ENCODE measurements at regions not wholly inside any gene's neighbourhood (a gene's known extent, or its start where the extent isn't known, plus 50 kb on each side); places are given as distances from the start of the nearest gene placed in this dataset.
"Not testable (repeated sequence)": the region's sequence is repeated elsewhere in the genome, so short reads cannot be mapped to it uniquely, and the experiment has no call there.

DNA sequence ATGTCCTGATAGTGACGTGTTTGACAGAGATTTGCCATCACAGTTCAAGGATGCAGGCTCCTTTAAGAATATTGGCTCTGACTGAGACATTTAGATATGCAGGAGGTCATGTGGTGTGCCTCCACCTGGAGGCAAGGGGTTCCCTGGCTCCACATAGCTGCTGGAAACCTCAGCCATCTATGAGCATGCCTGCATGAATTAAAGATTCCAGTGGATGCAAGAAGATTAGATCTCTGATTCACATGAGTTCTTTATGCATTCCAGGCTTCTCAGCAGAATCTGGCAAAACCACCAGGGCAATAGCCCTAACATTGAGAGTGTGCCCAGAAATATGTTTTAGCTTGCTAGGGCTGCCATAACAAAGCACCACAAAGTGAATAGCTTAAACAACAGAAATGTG lies 298.5 kb upstream of the AADAT start:
- Histone ChIP-seq H3K27me3 (ENCODE audit: control insufficient read depth in 2 of 2, insufficient read depth in 2 of 2, low read length in 2 of 2) (no peaks in the 10 kb centered on the region), H3K36me3 (ENCODE audit: control insufficient read depth in 2 of 2, insufficient read depth in 2 of 2, low read length in 2 of 2) (no peaks in the 10 kb centered on the region), H3K4me1 (ENCODE audit: control insufficient read depth in 2 of 2, insufficient read depth in 2 of 2, low read length in 2 of 2) (no peaks in the 10 kb centered on the region), H3K27ac (ENCODE audit: low read depth in 2 of 2, low read length in 2 of 2) (no peak overlapping the region), H3K9me3 (ENCODE audit: control insufficient read depth in 2 of 2, low read length in 2 of 2) (no peaks in the 10 kb centered on the region), H3K9ac (ENCODE audit: low read depth in 1 of 2, low read length in 2 of 2) (no peak overlapping the region), H3K4me3 (ENCODE audit: low read length in 2 of 2) (no peak overlapping the region)

DNA sequence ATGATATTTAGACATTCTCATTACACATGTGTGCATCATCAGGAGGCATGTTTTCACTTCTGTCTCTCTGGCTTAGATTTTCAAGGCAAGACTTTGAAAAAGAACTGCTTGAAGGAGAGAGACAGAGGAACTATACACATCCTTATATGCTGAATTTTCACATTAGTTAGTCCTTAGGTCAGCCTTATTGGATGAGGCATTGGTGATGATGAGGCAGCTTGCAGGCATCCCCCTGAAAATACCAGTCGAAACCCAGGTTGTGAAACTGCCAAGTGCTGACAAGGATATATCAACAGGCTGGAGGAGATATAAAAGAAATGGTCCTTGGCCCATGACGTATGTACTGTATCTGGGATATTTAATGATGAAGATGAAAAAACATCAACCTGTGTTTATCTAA lies 297.2 kb upstream of the AADAT start:
- Histone ChIP-seq H3K27ac (ENCODE audit: low read depth in 2 of 2, low read length in 2 of 2) (no peak overlapping the region), H3K4me3 (ENCODE audit: low read length in 2 of 2) (no peak overlapping the region)

GRCh38 chr4:170386511-170386910 lies 296.8 kb upstream of the AADAT start:
- Histone ChIP-seq H3K9ac (ENCODE audit: low read depth in 1 of 2, low read length in 2 of 2) (no peak overlapping the region), H3K27me3 (ENCODE audit: control insufficient read depth in 2 of 2, insufficient read depth in 2 of 2, low read length in 2 of 2) (no peaks in the 10 kb centered on the region), H3K36me3 (ENCODE audit: control insufficient read depth in 2 of 2, insufficient read depth in 2 of 2, low read length in 2 of 2) (no peaks in the 10 kb centered on the region), H3K27ac (ENCODE audit: low read depth in 2 of 2, low read length in 2 of 2) (no peak overlapping the region), H3K9me3 (ENCODE audit: control insufficient read depth in 2 of 2, low read length in 2 of 2) (no peaks in the 10 kb centered on the region), H3K4me1 (ENCODE audit: control insufficient read depth in 2 of 2, insufficient read depth in 2 of 2, low read length in 2 of 2) (no peaks in the 10 kb centered on the region), H3K4me3 (ENCODE audit: low read length in 2 of 2) (no peak overlapping the region)

More for the DNA sequence above, 297.2 kb upstream of the AADAT start:
- no peaks in the 10 kb centered on the region for H3K27me3 ChIP-seq (ENCODE audit: control insufficient read depth in 2 of 2, insufficient read depth in 2 of 2, low read length in 2 of 2)
- H3K4me1 ChIP-seq (ENCODE audit: control insufficient read depth in 2 of 2, insufficient read depth in 2 of 2, low read length in 2 of 2): no peaks in the 10 kb centered on the region
- no peak overlapping the region for H3K9ac ChIP-seq (ENCODE audit: low read depth in 1 of 2, low read length in 2 of 2)
- no peaks in the 10 kb centered on the region for H3K36me3 ChIP-seq (ENCODE audit: control insufficient read depth in 2 of 2, insufficient read depth in 2 of 2, low read length in 2 of 2)
- no peaks in the 10 kb centered on the region for H3K9me3 ChIP-seq (ENCODE audit: control insufficient read depth in 2 of 2, low read length in 2 of 2)

GRCh38 chr4:170374770-170375169 lies 285.0 kb upstream of the AADAT start:
- Histone ChIP-seq H3K27ac (ENCODE audit: low read depth in 2 of 2, low read length in 2 of 2) (no peak overlapping the region), H3K4me3 (ENCODE audit: low read length in 2 of 2) (no peak overlapping the region), H3K36me3 (ENCODE audit: control insufficient read depth in 2 of 2, insufficient read depth in 2 of 2, low read length in 2 of 2) (no peaks in the 10 kb centered on the region), H3K9ac (ENCODE audit: low read depth in 1 of 2, low read length in 2 of 2) (no peak overlapping the region), H3K4me1 (ENCODE audit: control insufficient read depth in 2 of 2, insufficient read depth in 2 of 2, low read length in 2 of 2) (no peaks in the 10 kb centered on the region), H3K9me3 (ENCODE audit: control insufficient read depth in 2 of 2, low read length in 2 of 2) (peaks cover 0 to 3% of the 10 kb centered on the region in 2 donors), H3K27me3 (ENCODE audit: control insufficient read depth in 2 of 2, insufficient read depth in 2 of 2, low read length in 2 of 2) (no peaks in the 10 kb centered on the region)

DNA sequence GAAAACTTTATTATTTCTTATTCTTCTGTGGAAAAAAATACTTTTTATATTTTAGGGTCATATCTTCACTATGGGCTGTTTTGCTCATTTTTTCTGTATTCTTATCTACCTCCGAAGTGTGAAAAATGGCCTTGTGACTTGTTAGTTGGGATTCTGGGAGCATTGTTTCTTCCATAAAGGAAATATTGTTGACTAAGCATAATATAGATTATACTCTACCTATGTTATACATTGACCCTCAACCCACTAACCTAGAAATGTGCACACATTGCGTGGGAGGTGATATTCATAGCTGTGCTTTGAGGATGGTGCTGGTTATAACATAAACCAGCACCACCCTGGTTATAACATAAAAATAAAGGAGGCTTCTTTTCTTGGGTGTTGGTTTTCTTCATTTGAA lies 259.2 kb upstream of the AADAT start:
- Histone ChIP-seq H3K27me3 (ENCODE audit: control insufficient read depth in 2 of 2, insufficient read depth in 2 of 2, low read length in 2 of 2) (no peaks in the 10 kb centered on the region), H3K36me3 (ENCODE audit: control insufficient read depth in 2 of 2, insufficient read depth in 2 of 2, low read length in 2 of 2) (no peaks in the 10 kb centered on the region), H3K9me3 (ENCODE audit: control insufficient read depth in 2 of 2, low read length in 2 of 2) (no peaks in the 10 kb centered on the region), H3K4me1 (ENCODE audit: control insufficient read depth in 2 of 2, insufficient read depth in 2 of 2, low read length in 2 of 2) (no peaks in the 10 kb centered on the region), H3K9ac (ENCODE audit: low read depth in 1 of 2, low read length in 2 of 2) (no peak overlapping the region), H3K27ac (ENCODE audit: low read depth in 2 of 2, low read length in 2 of 2) (no peak overlapping the region), H3K4me3 (ENCODE audit: low read length in 2 of 2) (no peak overlapping the region)

DNA sequence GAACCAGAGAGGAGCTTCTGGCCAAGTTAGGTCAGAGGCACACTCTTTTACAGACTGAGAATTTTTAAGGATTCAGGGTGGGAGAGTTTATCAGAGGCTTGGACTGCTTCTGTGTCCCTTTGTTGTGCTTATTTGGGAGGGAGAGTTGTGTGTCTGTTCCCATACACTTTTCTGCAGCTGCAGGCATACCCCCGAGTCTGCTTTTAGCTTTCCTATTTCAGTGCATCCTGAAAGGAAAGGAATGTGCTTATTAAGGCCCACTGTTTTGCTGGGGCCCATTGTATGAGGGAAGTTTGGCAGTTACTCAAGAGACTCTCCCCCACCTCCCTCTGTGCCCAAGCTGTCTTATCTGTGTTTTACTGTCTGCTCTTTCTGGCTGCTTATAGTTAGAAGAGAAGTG lies 257.4 kb upstream of the AADAT start:
- not testable (repeated sequence) for H3K9me3 ChIP-seq (ENCODE audit: control insufficient read depth in 2 of 2, low read length in 2 of 2); H3K4me3 ChIP-seq (ENCODE audit: low read length in 2 of 2); H3K9ac ChIP-seq (ENCODE audit: low read depth in 1 of 2, low read length in 2 of 2); H3K27ac ChIP-seq (ENCODE audit: low read depth in 2 of 2, low read length in 2 of 2); H3K27me3 ChIP-seq (ENCODE audit: control insufficient read depth in 2 of 2, insufficient read depth in 2 of 2, low read length in 2 of 2); H3K4me1 ChIP-seq (ENCODE audit: control insufficient read depth in 2 of 2, insufficient read depth in 2 of 2, low read length in 2 of 2); H3K36me3 ChIP-seq (ENCODE audit: control insufficient read depth in 2 of 2, insufficient read depth in 2 of 2, low read length in 2 of 2)

DNA sequence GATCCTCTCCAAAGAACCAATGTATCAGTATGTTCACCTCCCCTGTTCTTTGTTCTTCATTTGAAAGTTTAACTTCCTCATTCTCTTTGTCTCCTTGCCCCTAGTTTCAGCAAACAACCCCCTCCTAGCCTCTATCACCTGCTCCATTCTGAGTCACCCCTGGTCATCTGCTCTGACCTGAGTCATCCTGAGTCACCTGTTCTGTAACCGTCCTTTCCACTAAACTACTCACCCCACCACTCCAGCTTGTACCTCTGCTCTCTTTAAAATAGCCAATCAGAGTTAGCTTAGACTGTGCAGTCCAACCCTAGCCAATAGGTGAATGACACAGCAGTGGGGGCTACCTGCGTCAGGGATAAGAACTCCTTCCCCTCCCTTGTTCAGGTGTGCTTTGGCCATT lies 249.8 kb upstream of the AADAT start:
- no peaks in the 10 kb centered on the region for H3K9me3 ChIP-seq (ENCODE audit: control insufficient read depth in 2 of 2, low read length in 2 of 2)
- H3K36me3 ChIP-seq (ENCODE audit: control insufficient read depth in 2 of 2, insufficient read depth in 2 of 2, low read length in 2 of 2): no peaks in the 10 kb centered on the region
- no peak overlapping the region for H3K27ac ChIP-seq (ENCODE audit: low read depth in 2 of 2, low read length in 2 of 2)
- H3K9ac ChIP-seq (ENCODE audit: low read depth in 1 of 2, low read length in 2 of 2): no peak overlapping the region
- no peak overlapping the region for H3K4me3 ChIP-seq (ENCODE audit: low read length in 2 of 2)
- no peaks in the 10 kb centered on the region for H3K27me3 ChIP-seq (ENCODE audit: control insufficient read depth in 2 of 2, insufficient read depth in 2 of 2, low read length in 2 of 2)
- H3K4me1 ChIP-seq (ENCODE audit: control insufficient read depth in 2 of 2, insufficient read depth in 2 of 2, low read length in 2 of 2): no peaks in the 10 kb centered on the region

DNA sequence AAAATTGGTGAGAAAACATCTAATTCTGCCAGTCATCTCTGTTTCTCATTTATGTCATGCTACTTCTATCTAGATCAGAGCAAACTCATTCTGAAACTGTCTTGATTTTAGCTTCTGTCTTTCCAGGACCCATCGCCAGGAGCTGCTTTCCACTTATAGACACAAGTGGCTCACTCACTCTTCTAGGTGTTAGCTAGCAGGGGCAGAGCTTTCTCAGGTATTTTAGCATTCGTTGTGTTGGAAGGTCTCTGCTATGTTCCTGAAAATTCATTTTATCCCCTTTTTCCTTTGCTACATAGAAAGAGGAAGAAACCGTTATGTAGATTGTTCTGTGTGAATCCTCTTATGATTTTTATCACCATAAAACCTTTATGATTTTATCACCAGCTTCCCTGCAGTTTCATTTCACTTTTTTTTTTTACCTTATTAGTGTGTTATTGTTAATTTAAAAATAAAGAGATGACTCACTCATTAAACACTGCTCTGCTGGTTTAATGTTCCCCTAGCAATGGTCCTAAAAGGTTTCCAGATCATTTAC lies 246.6 kb upstream of the AADAT start:
- H3K27me3 ChIP-seq (ENCODE audit: control insufficient read depth in 2 of 2, insufficient read depth in 2 of 2, low read length in 2 of 2): no peaks in the 10 kb centered on the region
- no peaks in the 10 kb centered on the region for H3K9me3 ChIP-seq (ENCODE audit: control insufficient read depth in 2 of 2, low read length in 2 of 2)
- no peak overlapping the region for H3K9ac ChIP-seq (ENCODE audit: low read depth in 1 of 2, low read length in 2 of 2)
- no peak overlapping the region for H3K4me3 ChIP-seq (ENCODE audit: low read length in 2 of 2)
- no peaks in the 10 kb centered on the region for H3K36me3 ChIP-seq (ENCODE audit: control insufficient read depth in 2 of 2, insufficient read depth in 2 of 2, low read length in 2 of 2)
- H3K27ac ChIP-seq (ENCODE audit: low read depth in 2 of 2, low read length in 2 of 2): no peak overlapping the region
- H3K4me1 ChIP-seq (ENCODE audit: control insufficient read depth in 2 of 2, insufficient read depth in 2 of 2, low read length in 2 of 2): no peaks in the 10 kb centered on the region

DNA sequence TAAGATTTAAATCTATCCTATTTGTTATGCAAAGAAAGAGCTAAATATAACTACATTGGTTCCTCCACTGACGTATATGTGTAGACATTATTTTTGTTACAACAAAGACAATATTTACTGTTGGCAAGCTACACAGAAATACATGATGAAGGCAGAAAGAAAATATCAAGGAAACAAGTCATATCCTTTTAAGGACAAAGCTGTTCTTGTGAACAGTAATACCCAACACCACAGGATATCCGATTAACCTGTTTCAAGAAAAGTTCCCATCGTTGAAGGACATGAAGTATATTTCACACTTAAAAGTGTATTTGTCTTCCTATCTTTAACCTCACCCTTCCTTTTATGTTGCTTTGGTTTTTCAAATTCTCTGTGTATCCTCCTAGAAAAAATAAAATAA lies 235.8 kb upstream of the AADAT start:
- Histone ChIP-seq H3K27ac (ENCODE audit: low read depth in 2 of 2, low read length in 2 of 2) (no peak overlapping the region), H3K36me3 (ENCODE audit: control insufficient read depth in 2 of 2, insufficient read depth in 2 of 2, low read length in 2 of 2) (no peaks in the 10 kb centered on the region), H3K9me3 (ENCODE audit: control insufficient read depth in 2 of 2, low read length in 2 of 2) (no peaks in the 10 kb centered on the region), H3K4me1 (ENCODE audit: control insufficient read depth in 2 of 2, insufficient read depth in 2 of 2, low read length in 2 of 2) (no peaks in the 10 kb centered on the region), H3K27me3 (ENCODE audit: control insufficient read depth in 2 of 2, insufficient read depth in 2 of 2, low read length in 2 of 2) (no peaks in the 10 kb centered on the region), H3K4me3 (ENCODE audit: low read length in 2 of 2) (no peak overlapping the region), H3K9ac (ENCODE audit: low read depth in 1 of 2, low read length in 2 of 2) (no peak overlapping the region)

GRCh38 chr4:170323623-170324022 lies 233.9 kb upstream of the AADAT start:
- Histone ChIP-seq H3K27ac (ENCODE audit: low read depth in 2 of 2, low read length in 2 of 2) (no peak overlapping the region), H3K36me3 (ENCODE audit: control insufficient read depth in 2 of 2, insufficient read depth in 2 of 2, low read length in 2 of 2) (no peaks in the 10 kb centered on the region), H3K27me3 (ENCODE audit: control insufficient read depth in 2 of 2, insufficient read depth in 2 of 2, low read length in 2 of 2) (no peaks in the 10 kb centered on the region), H3K9ac (ENCODE audit: low read depth in 1 of 2, low read length in 2 of 2) (no peak overlapping the region), H3K9me3 (ENCODE audit: control insufficient read depth in 2 of 2, low read length in 2 of 2) (no peaks in the 10 kb centered on the region), H3K4me3 (ENCODE audit: low read length in 2 of 2) (no peak overlapping the region), H3K4me1 (ENCODE audit: control insufficient read depth in 2 of 2, insufficient read depth in 2 of 2, low read length in 2 of 2) (no peaks in the 10 kb centered on the region)

- Histone ChIP-seq H3K27me3 (ENCODE audit: control insufficient read depth in 2 of 2, insufficient read depth in 2 of 2, low read length in 2 of 2) (no peaks in the 10 kb centered on the region), H3K4me1 (ENCODE audit: control insufficient read depth in 2 of 2, insufficient read depth in 2 of 2, low read length in 2 of 2) (peaks cover 0 to 12% of the 10 kb centered on the region in 2 donors), H3K9me3 (ENCODE audit: control insufficient read depth in 2 of 2, low read length in 2 of 2) (no peaks in the 10 kb centered on the region), H3K36me3 (ENCODE audit: control insufficient read depth in 2 of 2, insufficient read depth in 2 of 2, low read length in 2 of 2) (no peaks in the 10 kb centered on the region), H3K27ac (ENCODE audit: low read depth in 2 of 2, low read length in 2 of 2) (no peak overlapping the region), H3K9ac (ENCODE audit: low read depth in 1 of 2, low read length in 2 of 2) (no peak overlapping the region), H3K4me3 (ENCODE audit: low read length in 2 of 2) (no peak overlapping the region)
Measured at GRCh38 chr4:170307182-170307581, 217.4 kb upstream of the AADAT start.

All from mucosa of rectum (tissue), 2 donors.